IMR-90 (cell line): ENCODE measurements at regions not wholly inside any gene's neighbourhood (a gene's known extent, or its start where the extent isn't known, plus 50 kb on each side); places are given as distances from the start of the nearest gene placed in this dataset.

Source experiments
- ATAC-seq: fragments of 200-7000 bp; cut with Tn5 transposase; 2 replicates; pipeline ENCODE4 v1.9.1; 2020; ENCODE audit warnings: low read depth, mild to moderate bottlenecking, moderate library complexity
- BruUV-seq: library from RNA; stranded (reverse); fragments of 400-500 nt; replicated peaks from 2 replicates; lab custom pipeline; 2021; lab: Mats Ljungman, UMichigan
- CTCF ChIA-PET: fragments of 300-600 bp; formaldehyde crosslinking; extraction: SDS; loops from one replicate; lab custom pipeline; 2021; ENCODE audit warnings: antibody characterized with exemption; lab: Yijun Ruan, JAX
- POLR2A ChIA-PET: fragments of 300-600 bp; sonication (Branson Sonifier 250); formaldehyde crosslinking; loops from one replicate; lab custom pipeline; 2022; ENCODE audit warnings: antibody characterized with exemption; ENCODE audit not compliant: unreplicated experiment; lab: Charles Lee
- DNase-seq: peaks from one replicate; pipeline ENCODE4 v3.0.0; 2013
- H2AFZ ChIP-seq: replicated peaks from 2 replicates; pipeline ENCODE3; 2013; ENCODE audit warnings: low read length, mild to moderate bottlenecking; ENCODE audit not compliant: poor library complexity
- H2AK5ac ChIP-seq: 2 replicates; pipeline ENCODE4 v1.6.1; 2013; ENCODE audit warnings: low read depth, low read length, inconsistent platforms
- H2AK9ac ChIP-seq: replicated peaks from 2 replicates; pipeline ENCODE3; 2013; ENCODE audit warnings: mild to moderate bottlenecking, low read depth, low read length, moderate library complexity; ENCODE audit not compliant: poor library complexity
- H2BK120ac ChIP-seq: 2 replicates; pipeline ENCODE4 v1.6.1; 2013; ENCODE audit warnings: low read depth, low read length, inconsistent platforms
- H2BK15ac ChIP-seq: 3 replicates; pipeline ENCODE4 v1.6.1; 2013; ENCODE audit warnings: low read depth, low read length, inconsistent platforms
- H2BK20ac ChIP-seq: 2 replicates; pipeline ENCODE4 v1.6.1; 2013; ENCODE audit warnings: low read depth, mild to moderate bottlenecking, inconsistent platforms, low read length, moderate library complexity
- H2BK5ac ChIP-seq: 2 replicates; pipeline ENCODE4 v1.6.1; 2013; ENCODE audit warnings: mild to moderate bottlenecking, low read depth, low read length, inconsistent platforms; ENCODE audit not compliant: poor library complexity, severe bottlenecking
- H3K14ac ChIP-seq: replicated peaks from 2 replicates; pipeline ENCODE4 v1.6.1; 2013; ENCODE audit warnings: low read depth, low read length, inconsistent platforms
- H3K18ac ChIP-seq: 2 replicates; pipeline ENCODE4 v1.6.1; 2013; ENCODE audit warnings: low read depth, low read length, control low read depth
- H3K23ac ChIP-seq: 2 replicates; pipeline ENCODE4 v1.6.1; 2013; ENCODE audit warnings: low read depth, low read length, inconsistent platforms
- H3K27ac ChIP-seq: 2 replicates; pipeline ENCODE4 v1.5.1; 2013; ENCODE audit warnings: mild to moderate bottlenecking, control low read depth, low read length; ENCODE audit not compliant: insufficient read depth
- H3K27me3 ChIP-seq: 2 replicates; pipeline ENCODE4 v1.6.1; 2013; ENCODE audit warnings: low read length; ENCODE audit not compliant: control insufficient read depth, insufficient read depth
- H3K36me3 ChIP-seq: 2 replicates; pipeline ENCODE4 v1.6.1; 2013; ENCODE audit warnings: low read length, mixed read lengths; ENCODE audit not compliant: control insufficient read depth, insufficient read depth
- H3K4ac ChIP-seq: 2 replicates; pipeline ENCODE4 v1.6.1; 2013; ENCODE audit warnings: low read depth, low read length, inconsistent platforms
- H3K4me1 ChIP-seq: 2 replicates; pipeline ENCODE4 v1.6.1; 2013; ENCODE audit warnings: low read length, mixed read lengths; ENCODE audit not compliant: control insufficient read depth, insufficient read depth
- H3K4me2 ChIP-seq: 2 replicates; pipeline ENCODE4 v1.6.1; 2013; ENCODE audit warnings: low read depth, mild to moderate bottlenecking, control low read depth, low read length, moderate library complexity
- H3K4me3 ChIP-seq: 2 replicates; pipeline ENCODE4 v1.5.1; 2013; ENCODE audit warnings: low read depth, mild to moderate bottlenecking, control low read depth, low read length, moderate library complexity; ENCODE audit not compliant: insufficient read depth
- H3K56ac ChIP-seq: 2 replicates; pipeline ENCODE4 v1.6.1; 2013; ENCODE audit warnings: low read length, inconsistent platforms; ENCODE audit not compliant: insufficient read depth; ENCODE audit errors: extremely low read depth
- H3K79me1 ChIP-seq, 2 experiments: 2 replicates each; pipeline ENCODE4 v1.6.1; 2013; ENCODE audit warnings: low read length in 2 of 2, inconsistent platforms in 1 of 2, low read depth in 1 of 2
- H3K9ac ChIP-seq: 2 replicates; pipeline ENCODE4 v1.6.1; 2013; ENCODE audit warnings: low read depth, low read length, control low read depth
- H3K9me1 ChIP-seq: 2 replicates; pipeline ENCODE4 v1.6.1; 2013; ENCODE audit warnings: low read length, inconsistent platforms; ENCODE audit not compliant: insufficient read depth
- H3K9me3 ChIP-seq: 2 replicates; pipeline ENCODE4 v1.6.1; 2013; ENCODE audit warnings: low read length; ENCODE audit not compliant: control insufficient read depth, insufficient read depth
- H4K20me1 ChIP-seq: 2 replicates; pipeline ENCODE4 v1.6.1; 2013; ENCODE audit warnings: low read length, inconsistent platforms; ENCODE audit not compliant: insufficient read depth
- H4K5ac ChIP-seq: 2 replicates; pipeline ENCODE4 v1.6.1; 2013; ENCODE audit warnings: mild to moderate bottlenecking, low read depth, low read length, control low read depth
- H4K8ac ChIP-seq, 2 experiments: 2 replicates each; pipeline ENCODE4 v1.6.1; 2013; ENCODE audit warnings: low read depth in 2 of 2, low read length in 2 of 2, control low read depth in 1 of 2, inconsistent platforms in 1 of 2
- H4K91ac ChIP-seq: 2 replicates; pipeline ENCODE4 v1.6.1; 2013; ENCODE audit warnings: low read depth, low read length, inconsistent platforms; ENCODE audit not compliant: insufficient read depth
- BHLHE40 ChIP-seq: fragments of 150-350 bp; IDR thresholded peaks from 2 replicates; pipeline ENCODE4 v1.6.1; 2016; ENCODE audit warnings: mild to moderate bottlenecking, low read depth, low read length
- CEBPB ChIP-seq: IDR thresholded peaks from 2 replicates; pipeline ENCODE4 v1.6.1; 2012; ENCODE audit warnings: low read depth, low read length, improper control_type of control experiment
- CHD1 ChIP-seq: IDR thresholded peaks from 2 replicates; pipeline ENCODE4 v1.6.1; 2012; ENCODE audit warnings: low read depth, low read length, improper control_type of control experiment
- FOS ChIP-seq: fragments of 150-350 bp; IDR thresholded peaks from 2 replicates; pipeline ENCODE4 v1.6.1; 2016; ENCODE audit warnings: low read depth, low read length
- MAFK ChIP-seq: IDR thresholded peaks from 2 replicates; pipeline ENCODE4 v1.6.1; 2012; ENCODE audit warnings: low read depth, low read length, improper control_type of control experiment
- MAZ ChIP-seq: IDR thresholded peaks from 2 replicates; pipeline ENCODE4 v1.6.1; 2012; ENCODE audit warnings: low read depth, mild to moderate bottlenecking, low read length, improper control_type of control experiment, moderate library complexity, borderline replicate concordance
- NFE2L2 ChIP-seq: fragments of 150-350 bp; IDR thresholded peaks from 2 replicates; pipeline ENCODE4 v1.6.1; 2016; ENCODE audit warnings: low read depth, mild to moderate bottlenecking, low read length
- POLR2A ChIP-seq: IDR thresholded peaks from 2 replicates; pipeline ENCODE4 v1.6.1; 2012; ENCODE audit warnings: mild to moderate bottlenecking, low read depth, low read length
- RAD21 ChIP-seq: IDR thresholded peaks from 2 replicates; pipeline ENCODE4 v1.6.1; 2012; ENCODE audit warnings: low read length, improper control_type of control experiment
- RCOR1 ChIP-seq: IDR thresholded peaks from 2 replicates; pipeline ENCODE4 v1.6.1; 2012; ENCODE audit warnings: mild to moderate bottlenecking, low read length, improper control_type of control experiment; ENCODE audit not compliant: insufficient replicate concordance
- RFX5 ChIP-seq: IDR thresholded peaks from 2 replicates; pipeline ENCODE4 v1.8.0; 2012; ENCODE audit warnings: low read depth, mild to moderate bottlenecking, low read length, moderate library complexity
- SMC3 ChIP-seq: fragments of 150-350 bp; IDR thresholded peaks from 2 replicates; pipeline ENCODE4 v1.6.1; 2016; ENCODE audit warnings: low read depth, mild to moderate bottlenecking, antibody characterized with exemption, low read length, moderate library complexity
- dilution Hi-C: fragments of 300-500 bp; cut with HindIII; formaldehyde crosslinking; loops from one replicate; pipeline ENCODE4 v1.14.3; 2018; ENCODE audit warnings: low sequenced_read_pairs; ENCODE audit not compliant: unreplicated experiment
- in situ Hi-C: fragments of 300-500 bp; cut with MboI; formaldehyde crosslinking; loops from 3 replicates; pipeline ENCODE4 v1.14.3; 2019; ENCODE audit warnings: low sequenced_read_pairs, inconsistent platforms, mixed read lengths
- intact Hi-C: fragments of 100-400 bp; cut with micrococcal nuclease; formaldehyde crosslinking; loops from 2 replicates; pipeline ENCODE4 v1.10.0; 2022
- TF ChIP-seq, protein P1 (sequence below): fragments of 150-350 bp; IDR thresholded peaks from 2 replicates; pipeline ENCODE4 v1.6.1; 2016; ENCODE audit warnings: low read depth, mild to moderate bottlenecking, low read length, moderate library complexity, borderline replicate concordance
- TF ChIP-seq, protein P2 (sequence below): conservative IDR thresholded peaks from 2 replicates; pipeline ENCODE4 v1.5.1; 2012; ENCODE audit warnings: mild to moderate bottlenecking, low read depth, low read length, improper control_type of control experiment
- TF ChIP-seq, protein P3 (sequence below): fragments of 150-350 bp; IDR thresholded peaks from 2 replicates; pipeline ENCODE4 v1.6.1; 2017; ENCODE audit warnings: mild to moderate bottlenecking, antibody characterized with exemption, low read length, low read depth

DNA sequence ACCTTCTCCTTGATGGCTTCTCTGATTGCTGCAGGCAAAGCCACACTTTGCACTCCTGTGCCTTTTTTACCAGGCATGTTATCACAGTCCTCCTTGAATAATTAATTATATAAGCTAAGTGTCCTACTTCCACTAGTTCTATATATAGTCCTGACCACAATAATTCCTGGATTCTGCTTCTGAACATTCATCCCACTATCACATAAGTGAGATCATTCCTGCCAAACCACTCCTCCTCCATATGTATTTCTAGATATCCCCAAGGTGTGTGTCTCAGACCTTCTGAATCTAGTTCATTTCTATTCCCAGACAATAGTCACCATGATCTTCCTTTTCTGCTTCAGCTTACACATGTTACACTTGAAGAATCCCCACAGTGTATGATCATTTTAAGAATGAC is 1237.5 kb upstream of the MAP3K7 start:
- Histone ChIP-seq H2BK20ac (no peak overlapping the region), H2BK5ac (no peak overlapping the region), H3K4me1 (no peaks in the 10 kb centered on the region), H4K8ac (no peak overlapping the region), H3K4ac (no peak overlapping the region), H2AFZ (no peak overlapping the region), H2BK120ac (no peak overlapping the region), H2AK9ac (no peak overlapping the region), H3K79me1 (no peaks in the 10 kb centered on the region), H3K23ac (no peak overlapping the region), H3K27me3 (no peaks in the 10 kb centered on the region), H4K91ac (no peak overlapping the region), H3K9me3 (no peaks in the 10 kb centered on the region), H4K20me1 (no peaks in the 10 kb centered on the region), H3K18ac (no peak overlapping the region), H2AK5ac (no peak overlapping the region), H3K56ac (no peak overlapping the region), H3K9ac (no peak overlapping the region), H3K4me3 (no peak overlapping the region), H3K4me2 (no peak overlapping the region), H3K9me1 (no peaks in the 10 kb centered on the region), H3K36me3 (no peaks in the 10 kb centered on the region), H2BK15ac (no peak overlapping the region), H3K14ac (no peak overlapping the region), H4K5ac (no peak overlapping the region), H3K27ac (no peak overlapping the region)
- DNase-seq (no peak), ATAC-seq (no peak)
- in situ Hi-C loops (no loop called here), intact Hi-C loops (no loop called here), dilution Hi-C loops (no loop called here)
- no TSS peak for BruUV-seq
- TF ChIP-seq CEBPB (no peak), RFX5 (no peak), FOS (no peak), POLR2A (no peak), MAZ (no peak), SMC3 (no peak), NFE2L2 (no peak), BHLHE40 (no peak), CHD1 (no peak), RCOR1 (no peak), MAFK (no peak), RAD21 (no peak)
- TF ChIP-seq, protein P1, sequence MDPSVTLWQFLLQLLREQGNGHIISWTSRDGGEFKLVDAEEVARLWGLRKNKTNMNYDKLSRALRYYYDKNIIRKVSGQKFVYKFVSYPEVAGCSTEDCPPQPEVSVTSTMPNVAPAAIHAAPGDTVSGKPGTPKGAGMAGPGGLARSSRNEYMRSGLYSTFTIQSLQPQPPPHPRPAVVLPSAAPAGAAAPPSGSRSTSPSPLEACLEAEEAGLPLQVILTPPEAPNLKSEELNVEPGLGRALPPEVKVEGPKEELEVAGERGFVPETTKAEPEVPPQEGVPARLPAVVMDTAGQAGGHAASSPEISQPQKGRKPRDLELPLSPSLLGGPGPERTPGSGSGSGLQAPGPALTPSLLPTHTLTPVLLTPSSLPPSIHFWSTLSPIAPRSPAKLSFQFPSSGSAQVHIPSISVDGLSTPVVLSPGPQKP = no peak
- TF ChIP-seq, protein P2, sequence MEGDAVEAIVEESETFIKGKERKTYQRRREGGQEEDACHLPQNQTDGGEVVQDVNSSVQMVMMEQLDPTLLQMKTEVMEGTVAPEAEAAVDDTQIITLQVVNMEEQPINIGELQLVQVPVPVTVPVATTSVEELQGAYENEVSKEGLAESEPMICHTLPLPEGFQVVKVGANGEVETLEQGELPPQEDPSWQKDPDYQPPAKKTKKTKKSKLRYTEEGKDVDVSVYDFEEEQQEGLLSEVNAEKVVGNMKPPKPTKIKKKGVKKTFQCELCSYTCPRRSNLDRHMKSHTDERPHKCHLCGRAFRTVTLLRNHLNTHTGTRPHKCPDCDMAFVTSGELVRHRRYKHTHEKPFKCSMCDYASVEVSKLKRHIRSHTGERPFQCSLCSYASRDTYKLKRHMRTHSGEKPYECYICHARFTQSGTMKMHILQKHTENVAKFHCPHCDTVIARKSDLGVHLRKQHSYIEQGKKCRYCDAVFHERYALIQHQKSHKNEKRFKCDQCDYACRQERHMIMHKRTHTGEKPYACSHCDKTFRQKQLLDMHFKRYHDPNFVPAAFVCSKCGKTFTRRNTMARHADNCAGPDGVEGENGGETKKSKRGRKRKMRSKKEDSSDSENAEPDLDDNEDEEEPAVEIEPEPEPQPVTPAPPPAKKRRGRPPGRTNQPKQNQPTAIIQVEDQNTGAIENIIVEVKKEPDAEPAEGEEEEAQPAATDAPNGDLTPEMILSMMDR = no peak
- TF ChIP-seq, protein P3, sequence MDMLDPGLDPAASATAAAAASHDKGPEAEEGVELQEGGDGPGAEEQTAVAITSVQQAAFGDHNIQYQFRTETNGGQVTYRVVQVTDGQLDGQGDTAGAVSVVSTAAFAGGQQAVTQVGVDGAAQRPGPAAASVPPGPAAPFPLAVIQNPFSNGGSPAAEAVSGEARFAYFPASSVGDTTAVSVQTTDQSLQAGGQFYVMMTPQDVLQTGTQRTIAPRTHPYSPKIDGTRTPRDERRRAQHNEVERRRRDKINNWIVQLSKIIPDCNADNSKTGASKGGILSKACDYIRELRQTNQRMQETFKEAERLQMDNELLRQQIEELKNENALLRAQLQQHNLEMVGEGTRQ = no peak
- POLR2A ChIA-PET = no interaction called here
- CTCF ChIA-PET = no interaction called here
